ENCODE measurements at regions not wholly inside any gene's neighbourhood (a gene's known extent, or its start where the extent isn't known, plus 50 kb on each side); places are given as distances from the start of the nearest gene placed in this dataset.
"Not testable (repeated sequence)": the region's sequence is repeated elsewhere in the genome, so short reads cannot be mapped to it uniquely, and the experiment has no call there.

DNA sequence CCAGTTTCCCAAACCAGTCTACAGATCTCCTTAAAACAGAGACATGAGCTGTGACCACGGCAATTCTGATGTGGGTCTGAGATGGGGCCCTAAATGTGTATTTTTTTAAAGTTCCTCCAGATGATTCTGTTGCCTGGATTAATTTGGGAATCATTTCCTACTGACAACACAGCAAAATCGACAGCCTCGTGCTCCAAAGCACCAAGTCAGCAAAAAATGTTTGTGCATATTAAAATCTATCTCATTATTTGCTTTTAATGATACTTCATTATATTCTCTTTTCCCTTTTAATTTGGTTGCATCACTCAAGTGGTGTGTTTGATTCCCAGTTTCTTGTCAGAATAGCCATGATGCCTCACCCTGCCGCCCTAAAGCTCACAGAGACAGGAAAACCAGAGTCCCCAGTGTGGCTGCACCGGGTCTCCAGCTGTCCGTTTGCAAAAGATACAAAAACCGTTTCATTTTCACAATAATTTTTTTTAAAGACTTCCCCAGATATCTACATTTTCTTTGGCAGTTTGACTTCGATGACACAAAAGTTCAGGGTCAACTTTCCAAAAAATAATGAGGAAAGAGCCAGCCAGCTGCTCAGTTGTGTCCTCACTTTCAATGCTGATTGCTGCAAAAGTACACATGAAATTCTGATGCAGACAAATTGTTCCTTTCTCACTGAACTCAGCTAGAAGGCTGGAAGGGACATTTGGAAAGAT, 443.2 kb upstream of the ID2 start:
- H3K4me3 ChIP-seq (ENCODE audit: low read length): no peak overlapping the region
- TF ChIP-seq ZNF274 (IDR thresholded peaks at IDR 0.05; ENCODE audit: low read depth, low read length): no peak

DNA sequence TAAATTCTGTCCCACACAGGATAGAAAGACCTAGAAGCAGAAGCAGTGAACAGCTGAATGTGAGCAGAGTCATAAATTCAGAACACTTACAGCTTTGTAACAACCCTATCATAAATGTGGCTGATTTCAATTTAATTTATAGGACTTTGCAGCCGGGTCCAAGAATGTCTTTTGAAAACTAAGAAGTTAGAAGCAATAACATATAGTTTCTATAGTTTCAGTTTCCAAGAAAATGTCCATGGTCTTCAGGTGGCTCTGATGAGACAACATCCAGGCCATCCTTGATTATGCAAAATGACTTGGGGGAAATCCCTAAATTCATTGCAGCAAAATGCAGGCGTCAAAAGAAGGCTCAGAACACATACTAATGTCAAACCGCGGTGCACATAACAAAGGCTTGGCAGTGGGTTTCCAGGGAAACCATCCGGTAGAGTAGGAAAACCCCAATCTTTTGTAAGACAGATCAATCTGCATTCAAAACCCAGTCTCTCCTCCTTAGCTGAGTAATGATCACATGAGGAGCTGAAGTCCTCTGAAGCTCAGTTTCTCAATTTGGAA, 442.2 kb upstream of the ID2 start:
- no peak for TF ChIP-seq ZNF274 (IDR thresholded peaks at IDR 0.05; ENCODE audit: low read depth, low read length)
- H3K4me3 ChIP-seq (ENCODE audit: low read length): no peak overlapping the region

DNA sequence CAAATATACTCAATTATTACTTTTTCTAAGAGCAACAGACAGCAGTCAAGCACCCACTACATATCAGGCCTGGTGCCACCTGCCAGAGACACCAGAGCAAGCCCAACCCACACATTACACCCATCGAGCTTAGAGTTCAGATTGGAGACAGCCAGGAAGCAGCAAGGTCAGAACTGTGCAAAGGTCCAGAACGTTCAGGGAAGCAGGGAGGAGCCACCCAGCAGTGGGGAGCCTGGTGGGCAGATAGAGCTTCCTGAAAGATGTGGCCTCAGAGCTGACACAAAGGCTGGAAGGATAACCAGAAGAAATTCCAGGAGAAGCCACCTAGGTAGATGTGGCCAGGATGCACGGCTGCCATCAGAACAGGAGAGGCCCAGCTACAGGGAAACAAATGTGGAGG, 440.5 kb upstream of the ID2 start:
- no peak for TF ChIP-seq ZNF274 (IDR thresholded peaks at IDR 0.05; ENCODE audit: low read depth, low read length)
- no peak overlapping the region for H3K4me3 ChIP-seq (ENCODE audit: low read length)

DNA sequence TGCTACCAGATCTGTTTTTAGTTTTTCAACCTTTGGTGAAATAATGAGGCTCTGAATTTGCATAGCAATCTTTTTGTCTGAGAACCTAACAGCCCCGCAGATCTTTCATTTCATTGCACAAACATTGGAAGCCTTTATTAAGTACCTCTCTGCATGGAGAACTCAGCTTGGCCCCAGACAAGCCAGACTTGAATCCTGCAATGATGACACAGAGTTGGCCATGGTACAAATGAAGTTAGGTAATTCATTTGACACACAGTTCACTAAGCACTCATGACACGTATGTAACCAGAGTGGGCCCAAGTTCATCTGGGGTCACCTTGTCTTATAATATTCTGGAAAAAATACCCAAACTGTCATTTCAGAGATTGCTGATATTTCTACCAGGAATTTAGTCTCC, 439.1 kb upstream of the ID2 start:
- H3K4me3 ChIP-seq (ENCODE audit: low read length): no peak overlapping the region
- no peak for TF ChIP-seq ZNF274 (IDR thresholded peaks at IDR 0.05; ENCODE audit: low read depth, low read length)

DNA sequence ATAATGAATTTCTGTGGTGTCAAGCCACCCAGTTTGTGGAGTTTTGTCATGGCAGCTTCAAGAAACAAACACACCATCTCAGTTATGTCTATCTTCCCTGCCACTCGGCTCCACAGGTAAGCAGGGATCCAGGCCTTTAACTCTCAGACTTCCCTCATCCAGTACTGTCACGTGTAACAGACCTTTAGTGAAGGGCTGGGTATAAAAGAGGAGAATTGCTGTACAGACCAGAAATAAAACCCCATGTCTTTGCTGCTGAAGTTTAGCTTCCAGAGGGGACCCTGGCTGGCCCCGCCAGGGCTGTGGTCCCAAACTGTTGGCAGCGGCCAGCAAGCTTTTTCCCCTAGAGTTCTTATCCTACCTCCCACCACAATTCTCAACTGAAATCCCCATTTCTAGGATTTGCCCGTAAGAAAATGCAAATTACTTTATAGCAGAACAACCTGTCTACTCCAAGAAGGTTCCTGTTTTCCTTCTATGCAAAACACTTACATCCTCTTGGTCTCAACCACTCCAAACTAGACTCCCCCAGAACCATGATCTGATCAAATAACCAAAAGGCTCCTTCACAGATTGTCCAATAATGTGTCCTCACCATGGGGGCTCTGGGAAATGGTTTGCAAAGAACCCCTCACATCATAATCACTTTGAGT, 438.0 kb upstream of the ID2 start:
- no peak for TF ChIP-seq ZNF274 (IDR thresholded peaks at IDR 0.05; ENCODE audit: low read depth, low read length)

DNA sequence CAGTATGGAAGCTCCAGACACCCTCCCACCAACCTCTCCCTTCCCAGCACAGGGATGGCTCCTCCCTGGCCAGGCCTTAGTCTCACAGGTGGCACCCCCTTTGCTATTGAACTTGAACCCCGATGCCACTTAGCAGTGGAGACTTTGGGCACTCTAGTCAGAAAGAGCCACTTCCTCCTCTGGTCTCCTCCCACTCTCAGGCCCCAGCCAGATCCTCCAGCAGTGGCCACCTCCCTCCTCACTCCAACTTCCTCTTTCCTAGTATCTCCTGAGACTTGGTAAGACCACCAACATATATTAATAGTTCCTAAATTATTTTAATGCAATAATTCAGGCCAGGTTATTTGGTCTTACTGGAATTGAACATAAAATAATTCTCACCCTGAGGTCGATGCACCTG, 437.2 kb upstream of the ID2 start:
- H3K4me3 ChIP-seq (ENCODE audit: low read length): no peak overlapping the region
- no peak for TF ChIP-seq ZNF274 (IDR thresholded peaks at IDR 0.05; ENCODE audit: low read depth, low read length)

More for the DNA sequence above, 438.0 kb upstream of the ID2 start:
- no peak overlapping the region for H3K4me3 ChIP-seq (ENCODE audit: low read length)

DNA sequence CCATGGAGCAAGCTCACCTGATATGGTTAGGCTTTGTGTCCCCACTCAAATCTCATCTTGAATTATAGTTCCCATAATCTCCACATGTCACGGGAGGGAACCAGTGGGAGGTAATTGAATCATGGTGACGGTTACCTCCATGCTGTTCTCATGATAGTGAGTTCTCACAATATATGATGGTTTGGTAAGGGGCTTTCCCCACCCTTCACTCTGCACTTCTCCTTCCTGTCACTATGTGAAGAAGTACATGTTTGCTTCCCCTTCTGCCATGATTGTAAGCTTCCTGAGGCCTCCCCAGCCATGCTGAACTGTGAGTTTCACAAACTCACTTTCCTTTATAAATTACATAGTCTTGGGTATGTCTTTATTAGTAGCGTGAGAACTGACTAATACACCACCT, 435.7 kb upstream of the ID2 start:
- no peak for TF ChIP-seq ZNF274 (IDR thresholded peaks at IDR 0.05; ENCODE audit: low read depth, low read length)
- H3K4me3 ChIP-seq (ENCODE audit: low read length): no peak overlapping the region

DNA sequence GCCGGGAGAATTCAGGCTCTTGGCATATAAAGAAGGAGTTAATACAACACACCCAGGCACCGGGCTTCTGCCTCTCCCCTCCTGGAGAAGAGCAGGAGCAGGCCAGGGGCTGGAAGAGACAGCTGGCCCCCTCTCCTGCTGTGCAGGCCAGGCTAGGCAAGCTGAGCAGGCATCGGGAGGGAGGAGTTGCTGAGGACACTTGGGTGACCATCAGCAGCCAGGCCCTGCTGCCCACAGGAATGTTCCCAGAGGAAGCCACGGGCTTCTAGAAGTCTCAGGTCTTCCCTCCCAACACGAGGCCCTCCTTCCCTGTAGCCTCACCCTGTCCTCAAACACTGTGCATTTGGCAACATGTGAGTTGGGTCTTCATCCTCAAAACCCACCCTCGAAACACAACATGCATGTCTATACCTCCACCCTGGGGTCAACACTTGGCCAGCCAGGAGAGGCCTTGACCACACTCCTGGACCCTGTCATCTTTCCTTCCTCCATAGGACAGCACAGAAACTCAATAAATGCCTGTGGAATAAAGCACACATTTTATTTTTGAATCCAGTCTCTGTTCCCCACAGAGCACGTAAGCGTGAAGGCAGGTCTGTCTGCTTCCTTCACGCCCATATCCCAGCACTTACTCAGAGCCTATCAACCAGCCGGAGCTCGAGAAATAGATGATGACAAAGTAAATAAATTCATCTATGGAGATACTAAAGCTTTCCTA, 433.8 kb upstream of the ID2 start:
- no peak overlapping the region for H3K4me3 ChIP-seq (ENCODE audit: low read length)
- no peak for TF ChIP-seq ZNF274 (IDR thresholded peaks at IDR 0.05; ENCODE audit: low read depth, low read length)

DNA sequence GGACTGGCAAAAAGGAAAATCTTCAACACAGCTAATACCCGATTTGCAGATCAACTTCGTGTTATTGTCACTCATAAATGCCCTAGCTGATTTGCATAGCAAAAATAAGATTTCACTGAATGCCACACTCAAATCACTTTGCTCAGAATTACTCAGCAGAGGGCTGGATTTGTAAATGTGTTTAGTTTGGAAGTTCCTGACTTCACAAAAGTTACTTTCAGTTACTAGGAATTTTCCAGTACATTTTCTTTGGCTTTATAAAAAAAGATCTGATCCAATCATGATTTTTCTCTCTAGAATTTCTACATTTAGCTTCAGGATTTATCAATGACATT, 433.3 kb upstream of the ID2 start:
- no peak for TF ChIP-seq ZNF274 (IDR thresholded peaks at IDR 0.05; ENCODE audit: low read depth, low read length)
- H3K4me3 ChIP-seq (ENCODE audit: low read length): no peak overlapping the region

DNA sequence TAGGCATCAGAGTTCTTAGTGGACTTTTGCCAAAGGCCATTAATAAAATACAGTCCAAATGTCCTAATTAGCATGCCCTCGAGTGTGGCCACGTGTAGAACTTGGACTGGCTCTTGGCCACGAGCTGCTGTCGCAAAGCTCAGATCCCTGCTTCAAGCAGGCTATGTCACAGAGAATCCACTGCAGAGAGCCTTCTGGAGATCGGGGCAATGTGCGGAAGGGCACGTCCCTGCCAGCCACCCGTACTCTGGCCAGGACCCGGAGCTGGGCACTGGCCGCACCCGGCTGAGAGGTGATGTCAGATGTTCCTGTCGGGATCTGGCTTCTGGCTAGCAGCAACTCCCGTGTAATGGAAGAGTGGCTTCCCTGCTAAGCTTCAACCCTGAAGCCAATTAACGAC, 432.7 kb upstream of the ID2 start:
- H3K4me3 ChIP-seq (ENCODE audit: low read length): no peak overlapping the region

DNA sequence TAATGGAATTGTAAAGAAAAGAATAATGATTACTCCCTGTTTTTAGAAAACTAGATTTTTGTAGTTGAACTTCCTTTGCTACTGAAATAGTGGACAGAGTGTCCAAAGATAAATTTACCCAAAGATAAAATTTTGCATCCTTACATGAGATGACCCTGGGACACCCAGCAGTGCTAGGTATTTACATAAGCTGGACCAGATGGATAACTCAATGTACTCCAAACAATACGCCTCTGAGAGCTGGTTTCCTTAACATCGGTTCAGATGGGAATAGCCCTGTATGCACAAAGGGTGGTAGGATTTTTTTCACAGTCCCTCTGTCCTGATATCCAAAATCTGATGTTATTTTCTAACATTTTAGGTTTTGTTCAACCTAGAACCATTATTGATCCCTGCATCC, 432.1 kb upstream of the ID2 start:
- H3K4me3 ChIP-seq (ENCODE audit: low read length): no peak overlapping the region
- no peak for TF ChIP-seq ZNF274 (IDR thresholded peaks at IDR 0.05; ENCODE audit: low read depth, low read length)

More for the DNA sequence above, 432.7 kb upstream of the ID2 start:
- TF ChIP-seq ZNF274 (IDR thresholded peaks at IDR 0.05; ENCODE audit: low read depth, low read length): no peak

DNA sequence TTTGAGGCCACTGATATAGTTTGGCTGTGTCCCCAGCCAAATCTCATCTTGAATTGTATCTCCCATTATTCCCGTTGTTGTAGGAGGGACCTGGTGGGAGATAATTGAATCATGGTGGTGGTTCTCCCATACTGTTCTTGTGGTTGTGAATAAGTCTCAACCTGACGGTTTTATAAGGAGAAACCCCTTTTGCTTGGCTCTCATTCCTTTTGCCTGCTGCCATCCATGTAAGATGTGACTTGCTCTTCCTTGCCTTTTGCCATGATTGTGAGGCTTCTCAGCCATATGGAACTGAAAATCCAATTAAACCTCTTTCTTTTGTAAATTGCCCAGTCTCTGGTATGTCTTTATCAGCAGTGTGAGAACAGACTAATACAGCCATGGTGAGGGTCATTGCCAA, 431.6 kb upstream of the ID2 start:
- H3K4me3 ChIP-seq (ENCODE audit: low read length): not testable (repeated sequence)

DNA sequence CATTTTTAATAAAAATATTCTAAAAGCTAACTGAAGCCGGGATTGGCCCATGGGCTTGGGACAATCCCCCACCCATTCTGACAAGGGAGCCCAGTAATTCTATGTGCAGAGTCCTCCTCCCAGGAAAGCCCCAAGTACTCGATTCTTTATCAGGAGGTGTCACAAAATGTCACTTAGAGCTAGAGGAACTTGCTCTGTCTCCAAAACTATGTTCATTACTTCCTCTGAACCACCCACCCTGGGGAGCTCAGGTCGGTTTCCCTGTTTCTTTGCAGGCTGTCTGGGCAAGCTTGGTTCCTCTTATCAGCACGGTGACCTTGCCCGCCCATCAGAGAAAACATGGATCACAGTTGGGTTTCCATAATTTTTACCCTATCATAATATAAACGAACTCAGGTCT, 430.6 kb upstream of the ID2 start:
- no peak overlapping the region for H3K4me3 ChIP-seq (ENCODE audit: low read length)

DNA sequence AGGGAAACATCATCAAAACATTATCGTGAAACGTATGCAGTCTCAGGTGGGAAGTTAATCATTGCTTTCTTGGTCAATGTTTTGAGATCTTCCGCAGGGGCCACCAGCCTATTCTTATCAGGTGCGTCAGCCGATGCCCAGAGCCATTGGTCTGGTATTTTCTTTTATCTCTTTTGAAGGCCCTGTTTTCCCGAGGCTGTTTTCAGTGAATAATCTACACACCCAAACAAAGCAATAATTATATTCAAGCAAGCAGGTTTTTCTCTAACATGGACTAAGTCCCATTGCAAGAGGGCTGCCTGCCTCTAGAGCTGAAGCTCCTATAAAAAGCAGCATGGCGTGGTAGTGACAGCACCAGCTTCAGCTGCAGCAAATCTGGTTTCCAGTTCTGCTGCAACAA, 430.0 kb upstream of the ID2 start:
- no peak for TF ChIP-seq ZNF274 (IDR thresholded peaks at IDR 0.05; ENCODE audit: low read depth, low read length)

More for the DNA sequence above, 430.6 kb upstream of the ID2 start:
- no peak for TF ChIP-seq ZNF274 (IDR thresholded peaks at IDR 0.05; ENCODE audit: low read depth, low read length)

More for the DNA sequence above, 430.0 kb upstream of the ID2 start:
- no peak overlapping the region for H3K4me3 ChIP-seq (ENCODE audit: low read length)
